IMR-90 (cell line): ENCODE measurements at regions not wholly inside any gene's neighbourhood (a gene's known extent, or its start where the extent isn't known, plus 50 kb on each side); places are given as distances from the start of the nearest gene placed in this dataset.

ENCODE experiments used
- ATAC-seq: fragments of 200-7000 bp; cut with Tn5 transposase; 2 replicates; pipeline ENCODE4 v1.9.1; 2020; ENCODE audit warnings: low read depth, mild to moderate bottlenecking, moderate library complexity
- BruUV-seq: library from RNA; stranded (reverse); fragments of 400-500 nt; replicated peaks from 2 replicates; lab custom pipeline; 2021; lab: Mats Ljungman, UMichigan
- CTCF ChIA-PET: fragments of 300-600 bp; formaldehyde crosslinking; extraction: SDS; loops from one replicate; lab custom pipeline; 2021; ENCODE audit warnings: antibody characterized with exemption; lab: Yijun Ruan, JAX
- POLR2A ChIA-PET: fragments of 300-600 bp; sonication (Branson Sonifier 250); formaldehyde crosslinking; loops from one replicate; lab custom pipeline; 2022; ENCODE audit warnings: antibody characterized with exemption; ENCODE audit not compliant: unreplicated experiment; lab: Charles Lee
- DNase-seq: peaks from one replicate; pipeline ENCODE4 v3.0.0; 2013
- H2AFZ ChIP-seq: replicated peaks from 2 replicates; pipeline ENCODE3; 2013; ENCODE audit warnings: low read length, mild to moderate bottlenecking; ENCODE audit not compliant: poor library complexity
- H2AK5ac ChIP-seq: 2 replicates; pipeline ENCODE4 v1.6.1; 2013; ENCODE audit warnings: low read depth, low read length, inconsistent platforms
- H2AK9ac ChIP-seq: replicated peaks from 2 replicates; pipeline ENCODE3; 2013; ENCODE audit warnings: mild to moderate bottlenecking, low read depth, low read length, moderate library complexity; ENCODE audit not compliant: poor library complexity
- H2BK120ac ChIP-seq: 2 replicates; pipeline ENCODE4 v1.6.1; 2013; ENCODE audit warnings: low read depth, low read length, inconsistent platforms
- H2BK15ac ChIP-seq: 3 replicates; pipeline ENCODE4 v1.6.1; 2013; ENCODE audit warnings: low read depth, low read length, inconsistent platforms
- H2BK20ac ChIP-seq: 2 replicates; pipeline ENCODE4 v1.6.1; 2013; ENCODE audit warnings: low read depth, mild to moderate bottlenecking, inconsistent platforms, low read length, moderate library complexity
- H2BK5ac ChIP-seq: 2 replicates; pipeline ENCODE4 v1.6.1; 2013; ENCODE audit warnings: mild to moderate bottlenecking, low read depth, low read length, inconsistent platforms; ENCODE audit not compliant: poor library complexity, severe bottlenecking
- H3K14ac ChIP-seq: replicated peaks from 2 replicates; pipeline ENCODE4 v1.6.1; 2013; ENCODE audit warnings: low read depth, low read length, inconsistent platforms
- H3K18ac ChIP-seq: 2 replicates; pipeline ENCODE4 v1.6.1; 2013; ENCODE audit warnings: low read depth, low read length, control low read depth
- H3K23ac ChIP-seq: 2 replicates; pipeline ENCODE4 v1.6.1; 2013; ENCODE audit warnings: low read depth, low read length, inconsistent platforms
- H3K27ac ChIP-seq: 2 replicates; pipeline ENCODE4 v1.5.1; 2013; ENCODE audit warnings: mild to moderate bottlenecking, control low read depth, low read length; ENCODE audit not compliant: insufficient read depth
- H3K27me3 ChIP-seq: 2 replicates; pipeline ENCODE4 v1.6.1; 2013; ENCODE audit warnings: low read length; ENCODE audit not compliant: control insufficient read depth, insufficient read depth
- H3K36me3 ChIP-seq: 2 replicates; pipeline ENCODE4 v1.6.1; 2013; ENCODE audit warnings: low read length, mixed read lengths; ENCODE audit not compliant: control insufficient read depth, insufficient read depth
- H3K4ac ChIP-seq: 2 replicates; pipeline ENCODE4 v1.6.1; 2013; ENCODE audit warnings: low read depth, low read length, inconsistent platforms
- H3K4me1 ChIP-seq: 2 replicates; pipeline ENCODE4 v1.6.1; 2013; ENCODE audit warnings: low read length, mixed read lengths; ENCODE audit not compliant: control insufficient read depth, insufficient read depth
- H3K4me2 ChIP-seq: 2 replicates; pipeline ENCODE4 v1.6.1; 2013; ENCODE audit warnings: low read depth, mild to moderate bottlenecking, control low read depth, low read length, moderate library complexity
- H3K4me3 ChIP-seq: 2 replicates; pipeline ENCODE4 v1.5.1; 2013; ENCODE audit warnings: low read depth, mild to moderate bottlenecking, control low read depth, low read length, moderate library complexity; ENCODE audit not compliant: insufficient read depth
- H3K56ac ChIP-seq: 2 replicates; pipeline ENCODE4 v1.6.1; 2013; ENCODE audit warnings: low read length, inconsistent platforms; ENCODE audit not compliant: insufficient read depth; ENCODE audit errors: extremely low read depth
- H3K79me1 ChIP-seq, 2 experiments: 2 replicates each; pipeline ENCODE4 v1.6.1; 2013; ENCODE audit warnings: low read length in 2 of 2, inconsistent platforms in 1 of 2, low read depth in 1 of 2
- H3K9ac ChIP-seq: 2 replicates; pipeline ENCODE4 v1.6.1; 2013; ENCODE audit warnings: low read depth, low read length, control low read depth
- H3K9me1 ChIP-seq: 2 replicates; pipeline ENCODE4 v1.6.1; 2013; ENCODE audit warnings: low read length, inconsistent platforms; ENCODE audit not compliant: insufficient read depth
- H3K9me3 ChIP-seq: 2 replicates; pipeline ENCODE4 v1.6.1; 2013; ENCODE audit warnings: low read length; ENCODE audit not compliant: control insufficient read depth, insufficient read depth
- H4K20me1 ChIP-seq: 2 replicates; pipeline ENCODE4 v1.6.1; 2013; ENCODE audit warnings: low read length, inconsistent platforms; ENCODE audit not compliant: insufficient read depth
- H4K5ac ChIP-seq: 2 replicates; pipeline ENCODE4 v1.6.1; 2013; ENCODE audit warnings: mild to moderate bottlenecking, low read depth, low read length, control low read depth
- H4K8ac ChIP-seq, 2 experiments: 2 replicates each; pipeline ENCODE4 v1.6.1; 2013; ENCODE audit warnings: low read depth in 2 of 2, low read length in 2 of 2, control low read depth in 1 of 2, inconsistent platforms in 1 of 2
- H4K91ac ChIP-seq: 2 replicates; pipeline ENCODE4 v1.6.1; 2013; ENCODE audit warnings: low read depth, low read length, inconsistent platforms; ENCODE audit not compliant: insufficient read depth
- BHLHE40 ChIP-seq: fragments of 150-350 bp; IDR thresholded peaks from 2 replicates; pipeline ENCODE4 v1.6.1; 2016; ENCODE audit warnings: mild to moderate bottlenecking, low read depth, low read length
- CEBPB ChIP-seq: IDR thresholded peaks from 2 replicates; pipeline ENCODE4 v1.6.1; 2012; ENCODE audit warnings: low read depth, low read length, improper control_type of control experiment
- CTCF ChIP-seq: conservative IDR thresholded peaks from 2 replicates; pipeline ENCODE4 v1.5.1; 2012; ENCODE audit warnings: mild to moderate bottlenecking, low read depth, low read length, improper control_type of control experiment
- ELK1 ChIP-seq: fragments of 150-350 bp; IDR thresholded peaks from 2 replicates; pipeline ENCODE4 v1.6.1; 2016; ENCODE audit warnings: low read depth, mild to moderate bottlenecking, low read length, moderate library complexity, borderline replicate concordance
- MAFK ChIP-seq: IDR thresholded peaks from 2 replicates; pipeline ENCODE4 v1.6.1; 2012; ENCODE audit warnings: low read depth, low read length, improper control_type of control experiment
- MAZ ChIP-seq: IDR thresholded peaks from 2 replicates; pipeline ENCODE4 v1.6.1; 2012; ENCODE audit warnings: low read depth, mild to moderate bottlenecking, low read length, improper control_type of control experiment, moderate library complexity, borderline replicate concordance
- POLR2A ChIP-seq: IDR thresholded peaks from 2 replicates; pipeline ENCODE4 v1.6.1; 2012; ENCODE audit warnings: mild to moderate bottlenecking, low read depth, low read length
- RAD21 ChIP-seq: IDR thresholded peaks from 2 replicates; pipeline ENCODE4 v1.6.1; 2012; ENCODE audit warnings: low read length, improper control_type of control experiment
- RCOR1 ChIP-seq: IDR thresholded peaks from 2 replicates; pipeline ENCODE4 v1.6.1; 2012; ENCODE audit warnings: mild to moderate bottlenecking, low read length, improper control_type of control experiment; ENCODE audit not compliant: insufficient replicate concordance
- SMC3 ChIP-seq: fragments of 150-350 bp; IDR thresholded peaks from 2 replicates; pipeline ENCODE4 v1.6.1; 2016; ENCODE audit warnings: low read depth, mild to moderate bottlenecking, antibody characterized with exemption, low read length, moderate library complexity
- WGBS, 2 experiments: methylation state at CpG; one replicate each; pipeline versions ENCODE4 v1.1.5 to v1.1.7; 2013; ENCODE audit warnings: missing lambda C conversion rate in 2 of 2; ENCODE audit not compliant: insufficient read length in 1 of 2; ENCODE audit errors: extremely low coverage in 2 of 2; 5-methylcytosine and 5-hydroxymethylcytosine counted together
- dilution Hi-C: fragments of 300-500 bp; cut with HindIII; formaldehyde crosslinking; loops from one replicate; pipeline ENCODE4 v1.14.3; 2018; ENCODE audit warnings: low sequenced_read_pairs; ENCODE audit not compliant: unreplicated experiment
- in situ Hi-C: fragments of 300-500 bp; cut with MboI; formaldehyde crosslinking; loops from 3 replicates; pipeline ENCODE4 v1.14.3; 2019; ENCODE audit warnings: low sequenced_read_pairs, inconsistent platforms, mixed read lengths
- intact Hi-C: fragments of 100-400 bp; cut with micrococcal nuclease; formaldehyde crosslinking; loops from 2 replicates; pipeline ENCODE4 v1.10.0; 2022
- TF ChIP-seq, protein P1 (sequence below): fragments of 150-350 bp; IDR thresholded peaks from 2 replicates; pipeline ENCODE4 v1.6.1; 2017; ENCODE audit warnings: mild to moderate bottlenecking, antibody characterized with exemption, low read length, low read depth

DNA sequence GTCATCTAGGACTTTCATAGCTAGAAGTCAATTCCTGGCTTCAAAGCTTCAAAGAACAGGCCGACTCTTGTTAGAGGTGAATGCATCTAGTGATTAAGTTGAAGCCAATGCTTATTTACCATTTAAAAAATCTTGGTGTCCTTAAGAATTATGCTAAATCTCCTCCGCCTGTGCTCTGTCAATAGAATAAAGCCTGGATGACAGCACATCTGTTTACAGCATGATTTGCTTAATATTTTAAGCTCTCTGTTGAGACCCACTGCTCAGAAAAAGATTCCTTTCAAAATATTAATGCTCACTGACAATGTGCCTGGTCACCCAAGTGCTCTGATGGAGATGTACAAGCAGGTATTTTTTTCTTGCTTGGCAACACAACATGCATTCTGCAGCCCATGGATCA, 649.1 kb upstream of the USP24 start:
- no peak overlapping the region for H3K4me3 ChIP-seq
- DNase-seq (no peak), ATAC-seq (no peak)
- H3K23ac ChIP-seq = no peak overlapping the region
- intact Hi-C loops = no loop called here
- no peak overlapping the region for H3K4ac ChIP-seq
- H3K9me1 ChIP-seq = no peaks in the 10 kb centered on the region
- ChIA-PET CTCF (no interaction called here), POLR2A (no interaction called here)
- H3K4me1 ChIP-seq = peaks cover 4% of the 10 kb centered on the region
- no CpG with 5 or more reads among the region's 2 CpGs for WGBS, 2 experiments
- no peaks in the 10 kb centered on the region for H3K79me1 ChIP-seq
- H4K5ac ChIP-seq = no peak overlapping the region
- H3K4me2 ChIP-seq = no peak overlapping the region
- H3K36me3 ChIP-seq = no peaks in the 10 kb centered on the region
- TF ChIP-seq MAZ = no peak
- no peak for TF ChIP-seq SMC3
- TF ChIP-seq BHLHE40 = no peak
- TF ChIP-seq, protein P1, sequence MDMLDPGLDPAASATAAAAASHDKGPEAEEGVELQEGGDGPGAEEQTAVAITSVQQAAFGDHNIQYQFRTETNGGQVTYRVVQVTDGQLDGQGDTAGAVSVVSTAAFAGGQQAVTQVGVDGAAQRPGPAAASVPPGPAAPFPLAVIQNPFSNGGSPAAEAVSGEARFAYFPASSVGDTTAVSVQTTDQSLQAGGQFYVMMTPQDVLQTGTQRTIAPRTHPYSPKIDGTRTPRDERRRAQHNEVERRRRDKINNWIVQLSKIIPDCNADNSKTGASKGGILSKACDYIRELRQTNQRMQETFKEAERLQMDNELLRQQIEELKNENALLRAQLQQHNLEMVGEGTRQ = no peak
- no peak for TF ChIP-seq ELK1
- TF ChIP-seq CTCF = no peak
- TF ChIP-seq RCOR1 = no peak
- TF ChIP-seq RAD21 = no peak
- TF ChIP-seq CEBPB = no peak
- TF ChIP-seq POLR2A = no peak
- no peak for TF ChIP-seq MAFK
- BruUV-seq = no TSS peak
- no peaks in the 10 kb centered on the region for H4K20me1 ChIP-seq
- no peak overlapping the region for H3K18ac ChIP-seq
- no peak overlapping the region for H2BK5ac ChIP-seq
- no peak overlapping the region for H3K9ac ChIP-seq
- no peak overlapping the region for H2AFZ ChIP-seq
- H3K27ac ChIP-seq = no peak overlapping the region
- H2BK15ac ChIP-seq = no peak overlapping the region
- no peaks in the 10 kb centered on the region for H3K27me3 ChIP-seq
- H4K91ac ChIP-seq = no peak overlapping the region
- H2AK5ac ChIP-seq = no peak overlapping the region
- H3K9me3 ChIP-seq = no peaks in the 10 kb centered on the region
- no peak overlapping the region for H4K8ac ChIP-seq
- H2BK120ac ChIP-seq = no peak overlapping the region
- H2AK9ac ChIP-seq = no peak overlapping the region
- H3K56ac ChIP-seq = no peak overlapping the region
- no peak overlapping the region for H3K14ac ChIP-seq
- no peak overlapping the region for H2BK20ac ChIP-seq
- in situ Hi-C loops = no loop called here
- dilution Hi-C loops = no loop called here
